HK-2 (cell line): ENCODE measurements at regions not wholly inside any gene's neighbourhood (a gene's known extent, or its start where the extent isn't known, plus 50 kb on each side); places are given as distances from the start of the nearest gene placed in this dataset.

Experiments used
- DNase-seq: peaks from one replicate; pipeline ENCODE4 v3.0.0-alpha.2; 2018; ENCODE audit not compliant: unreplicated experiment

DNA sequence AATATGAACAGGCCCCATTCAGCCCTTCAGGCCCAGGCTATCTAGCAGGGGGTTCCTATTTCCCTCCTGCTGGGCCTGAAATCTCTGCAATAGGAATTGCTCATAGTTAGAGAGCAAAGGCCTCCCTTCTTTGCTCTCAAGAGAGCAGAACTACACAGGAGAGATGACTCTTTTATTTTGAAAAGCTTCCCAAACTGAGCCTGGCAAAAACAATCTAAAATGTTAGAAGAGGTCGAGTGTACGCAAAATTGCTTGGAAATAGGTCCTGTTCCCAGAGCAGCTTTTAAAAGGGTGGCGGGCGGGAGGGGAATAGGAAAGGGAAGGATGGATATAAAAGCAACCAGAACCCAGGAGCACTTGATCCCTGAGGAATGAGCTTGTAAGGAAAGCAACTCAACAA lies 68.4 kb upstream of the APCDD1 start:
- no peak for DNase-seq

DNA sequence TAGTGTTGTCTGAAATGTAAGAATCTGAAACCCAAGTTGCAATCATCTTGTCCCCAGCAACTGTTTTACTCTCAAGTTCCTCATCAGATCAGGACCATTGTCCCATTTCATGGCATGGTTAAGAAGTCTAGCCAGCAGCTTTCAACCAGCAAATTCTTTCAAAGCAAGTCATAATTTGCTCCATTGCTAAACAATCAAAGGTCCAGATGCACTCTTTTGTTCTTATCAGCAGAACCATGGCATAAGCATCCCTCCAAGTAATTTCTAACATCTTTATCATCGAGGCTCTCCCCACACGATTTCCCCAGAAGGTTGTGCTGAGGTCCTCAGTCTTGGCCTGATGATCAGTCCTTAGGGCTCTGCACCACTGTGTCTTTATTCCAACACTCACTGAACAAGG lies 67.5 kb upstream of the APCDD1 start:
- DNase-seq = no peak

DNA sequence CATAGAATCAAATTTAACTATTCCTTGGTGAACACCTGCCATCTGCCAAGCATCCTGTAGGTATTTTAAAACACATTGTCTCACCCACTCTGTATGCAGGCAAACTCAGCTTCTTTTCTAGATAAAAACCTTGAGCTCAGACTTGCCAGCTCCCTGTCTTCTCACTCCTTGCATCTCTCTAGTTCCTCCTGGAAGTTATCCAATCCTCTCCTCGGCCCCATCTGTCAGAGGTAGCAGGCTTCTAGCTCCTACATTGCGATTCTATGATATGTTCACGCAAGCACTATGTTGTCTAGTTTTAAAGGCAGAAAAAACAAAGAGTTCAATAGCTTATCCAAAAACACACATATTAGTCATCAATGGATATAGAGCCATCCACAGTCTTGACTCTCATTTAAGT lies 67.0 kb upstream of the APCDD1 start:
- no peak for DNase-seq

DNA sequence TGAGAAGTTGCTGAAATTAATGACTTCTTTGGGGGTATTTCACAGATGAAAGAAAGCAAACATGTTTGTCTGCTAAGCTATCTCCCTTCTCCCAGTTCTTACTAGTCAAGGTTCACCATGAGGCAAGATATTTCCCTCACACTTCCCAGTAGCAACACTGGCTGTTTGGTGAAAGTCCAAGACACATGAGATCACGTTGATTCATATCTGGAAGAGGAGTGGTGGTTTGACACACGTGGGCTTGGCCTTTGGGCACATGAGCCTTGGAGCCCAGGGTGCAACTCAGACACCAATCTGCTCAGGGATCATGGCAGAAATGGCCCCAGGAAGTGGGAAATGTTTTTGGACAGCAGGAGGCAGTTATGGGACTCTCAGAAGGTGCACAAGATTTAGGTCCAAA lies 66.1 kb upstream of the APCDD1 start:
- DNase-seq = no peak

DNA sequence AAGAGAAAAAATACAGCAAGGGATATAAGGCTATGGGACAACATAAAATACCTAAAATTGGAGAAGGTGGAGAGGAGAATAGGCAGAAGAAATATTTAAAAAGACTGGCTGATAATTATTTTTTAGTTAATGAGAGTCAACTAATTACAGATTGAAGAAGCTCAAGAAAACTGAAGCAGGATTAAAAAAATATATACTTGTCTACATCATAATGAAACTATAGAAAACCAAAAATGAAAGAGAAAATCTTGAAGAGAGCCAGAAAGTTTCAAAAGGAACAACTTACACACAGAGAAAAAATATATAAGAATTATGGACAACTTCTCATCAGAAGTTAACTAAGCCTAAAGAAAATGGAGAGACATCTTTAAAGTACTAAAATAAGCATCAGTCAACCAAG lies 62.9 kb upstream of the APCDD1 start:
- no peak for DNase-seq

DNA sequence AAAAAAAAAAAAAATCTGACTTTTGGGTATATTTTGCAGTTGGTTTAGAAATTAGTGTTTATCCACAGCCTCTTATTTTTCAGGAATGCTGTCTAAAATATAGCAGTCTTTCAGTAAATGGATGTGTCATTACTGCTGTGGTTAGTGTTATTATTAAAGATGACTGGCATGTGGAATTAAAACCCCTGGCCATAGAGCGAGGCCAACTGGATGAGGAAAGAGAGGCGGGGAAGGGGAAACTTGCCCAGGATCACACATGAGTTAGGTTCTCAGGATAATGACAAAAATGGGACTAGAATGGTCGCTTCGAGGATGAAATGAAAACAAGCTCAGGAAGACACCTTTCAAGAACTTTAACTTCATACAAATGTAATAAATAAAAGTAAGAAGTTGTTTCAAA lies 57.4 kb upstream of the APCDD1 start:
- DNase-seq = no peak

DNA sequence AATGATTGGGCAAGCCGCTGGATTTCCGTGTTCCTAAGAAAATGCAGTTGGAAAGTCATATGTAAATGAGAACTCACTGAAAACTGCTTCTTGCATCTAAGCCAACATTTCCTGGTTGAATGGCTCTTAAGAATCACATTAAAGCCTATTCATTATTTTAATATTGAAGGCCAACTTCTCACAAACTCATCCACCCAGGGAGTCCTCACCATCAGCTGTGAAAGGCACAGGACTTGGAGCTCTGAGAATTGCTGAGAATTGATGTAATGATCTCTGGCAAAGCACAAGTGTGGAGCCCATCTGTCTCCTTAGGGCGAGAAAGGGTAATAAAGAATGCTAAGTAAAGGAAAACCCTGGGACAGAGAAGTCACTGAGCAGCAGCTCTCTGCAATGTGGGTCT lies 55.9 kb upstream of the APCDD1 start:
- DNase-seq = no peak

DNA sequence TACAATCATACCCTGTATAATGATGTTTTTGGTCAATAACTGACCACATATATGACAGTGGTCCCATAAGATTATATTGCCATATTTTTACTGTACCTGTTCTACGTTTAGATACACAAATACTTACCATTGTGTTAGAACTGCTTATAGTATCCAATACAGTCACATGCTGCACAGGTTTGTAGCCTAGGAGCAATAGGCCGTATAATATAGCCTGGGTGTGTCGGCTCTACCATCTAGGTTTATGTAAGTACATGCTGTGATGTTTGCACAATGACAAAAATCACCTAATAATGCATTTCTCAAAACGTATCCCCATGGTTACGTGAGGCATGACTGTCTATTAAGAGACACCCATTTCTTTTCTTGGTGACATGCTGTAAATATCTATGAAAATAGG lies 55.0 kb upstream of the APCDD1 start:
- no peak for DNase-seq

DNA sequence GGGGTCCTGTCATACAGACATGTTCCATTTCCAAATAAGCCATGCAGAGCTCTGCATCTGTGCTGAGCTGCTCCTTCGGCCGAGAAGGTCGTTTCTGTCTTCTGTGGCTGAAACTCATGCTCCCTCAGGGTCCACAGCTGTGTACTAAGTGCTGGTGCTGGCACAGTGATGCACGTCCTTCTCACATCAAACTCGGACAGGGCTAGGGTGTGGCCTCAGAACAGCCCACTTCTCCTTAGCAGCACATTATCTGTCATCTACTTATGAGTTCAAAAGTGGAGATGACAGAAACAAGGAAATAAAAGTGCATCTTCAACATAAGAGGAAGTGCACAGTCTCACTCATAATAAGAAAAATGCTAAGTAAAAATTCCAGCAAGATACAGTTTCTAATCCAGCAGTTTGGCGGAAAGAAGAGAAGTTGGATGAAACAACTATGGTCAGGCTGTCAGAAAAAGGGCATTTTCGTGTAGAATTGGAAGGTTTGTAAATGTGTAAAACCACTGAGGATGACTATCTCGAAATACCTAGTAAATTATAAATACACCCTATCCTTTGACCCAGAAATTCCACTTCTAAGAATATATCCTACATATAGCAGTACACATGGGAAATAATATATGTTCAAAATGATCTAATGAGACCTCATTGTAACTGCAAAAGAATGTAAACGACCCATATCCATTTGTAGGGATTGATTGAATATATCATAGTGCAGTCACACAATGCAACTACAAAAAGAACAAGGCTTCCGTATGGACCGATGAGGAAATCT lies 53.7 kb upstream of the APCDD1 start:
- DNase-seq = no peak

DNA sequence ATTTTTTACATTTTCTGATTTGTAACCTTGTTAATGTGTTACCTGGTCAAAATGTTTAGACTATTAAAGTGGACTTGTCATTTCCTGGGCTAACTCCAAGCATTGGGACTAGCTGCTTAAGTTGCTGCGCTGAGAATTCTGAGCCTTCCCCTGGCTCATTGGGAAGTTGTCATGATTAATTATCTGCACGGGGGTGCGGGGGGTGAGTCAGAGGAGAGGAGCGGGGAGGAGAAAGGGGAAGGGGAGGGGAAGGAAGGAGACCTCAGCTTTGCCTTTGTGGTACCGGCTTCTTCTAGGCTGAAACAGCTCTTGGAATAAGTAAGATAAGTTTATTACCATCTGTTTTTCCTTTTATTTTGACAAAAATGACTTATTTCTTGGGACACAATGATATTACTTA lies 52.9 kb upstream of the APCDD1 start:
- no peak for DNase-seq

DNA sequence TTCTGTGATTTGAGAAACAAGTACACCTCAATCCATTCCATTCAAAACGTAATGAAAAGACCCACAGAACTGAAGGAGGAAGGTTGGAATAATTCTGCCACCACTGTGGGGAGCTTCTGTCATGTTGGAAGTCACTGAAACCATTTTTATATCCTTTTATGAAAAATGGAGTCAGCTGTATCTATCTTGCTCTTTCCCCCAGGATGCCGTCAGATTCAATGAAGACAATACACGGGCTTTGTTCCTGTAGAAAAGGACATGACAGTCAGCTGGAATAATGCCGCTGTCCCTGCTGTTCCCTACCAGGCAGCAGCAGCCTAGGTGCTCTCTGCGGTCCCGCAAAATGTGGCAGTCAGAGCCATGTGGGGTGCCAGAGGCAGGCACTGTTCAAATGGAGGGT lies 52.5 kb upstream of the APCDD1 start:
- no peak for DNase-seq

DNA sequence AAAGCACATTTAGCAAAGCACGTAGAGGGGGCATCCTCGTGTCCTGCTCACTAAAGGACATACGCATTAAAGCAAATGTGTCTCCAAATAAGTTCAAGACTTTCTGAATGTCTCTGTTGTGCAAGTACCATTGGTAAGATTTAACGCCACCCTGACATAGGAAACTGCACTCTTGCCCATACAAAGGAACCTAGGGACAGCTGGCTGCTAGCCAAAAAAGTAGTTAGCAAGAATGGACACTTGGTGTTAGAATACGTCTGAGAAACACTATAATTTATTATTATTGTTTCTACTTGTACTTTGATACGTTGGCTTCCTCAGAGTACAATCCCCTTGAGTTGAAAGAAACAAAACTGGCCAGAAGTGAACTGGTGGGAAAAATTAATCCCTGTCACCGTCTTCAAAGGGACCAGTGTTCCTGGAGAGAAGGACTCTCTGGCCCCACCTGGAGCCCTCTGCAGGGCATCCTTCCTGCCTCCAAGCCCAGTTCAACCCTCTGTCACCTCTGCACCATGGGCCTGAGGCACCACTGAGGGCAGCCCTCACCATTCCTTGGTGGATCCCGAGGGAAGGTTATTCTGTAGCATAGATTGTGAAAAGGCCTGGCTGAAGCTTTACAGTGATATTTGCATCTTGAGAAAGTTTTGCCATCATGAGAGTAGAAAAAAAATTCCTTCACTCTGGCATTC lies 51.4 kb upstream of the APCDD1 start:
- DNase-seq = no peak

DNA sequence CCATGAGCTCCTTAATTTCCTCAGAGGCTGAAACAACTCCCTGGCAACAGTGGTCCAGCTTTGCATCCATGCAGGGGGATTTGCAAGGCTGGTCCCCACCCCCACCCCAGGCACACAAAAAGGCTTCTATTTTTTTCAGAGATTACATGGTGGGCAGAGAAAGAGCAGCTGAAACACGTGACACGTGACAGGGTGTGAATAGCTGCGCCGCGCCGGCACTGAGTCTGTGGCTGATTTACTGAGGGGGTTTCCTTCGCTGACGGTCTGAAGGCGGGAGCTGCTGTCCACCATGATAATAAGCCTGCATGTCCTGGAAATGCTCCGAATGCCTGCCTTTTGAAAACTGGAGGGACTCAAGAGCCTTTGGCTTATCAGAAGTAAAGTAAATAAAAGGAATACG lies 50.7 kb upstream of the APCDD1 start:
- no peak for DNase-seq

DNA sequence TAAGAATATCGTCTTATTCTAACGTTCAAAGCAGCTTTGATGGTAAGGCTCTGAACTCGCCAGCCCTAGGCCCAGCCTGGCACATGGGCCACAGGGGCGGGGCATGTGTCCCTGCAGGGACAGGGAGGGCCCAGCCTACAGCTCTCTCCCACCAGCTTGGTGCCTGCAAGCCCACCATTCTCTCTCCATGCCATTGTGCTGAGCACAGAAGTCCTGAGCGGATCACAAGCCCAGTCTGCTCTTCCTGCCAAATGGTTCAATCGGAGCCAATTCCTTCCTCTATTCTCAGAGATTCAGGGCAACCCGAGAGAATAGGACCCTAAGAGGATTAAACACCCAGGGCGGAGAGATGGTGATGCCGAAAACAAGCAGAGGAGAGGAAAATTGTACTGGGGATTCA lies 50.3 kb upstream of the APCDD1 start:
- DNase-seq = no peak
